CD4-positive, alpha-beta T cell treated with Interferon gamma for 1 hour (primary cell): ENCODE measurements at regions not wholly inside any gene's neighbourhood (a gene's known extent, or its start where the extent isn't known, plus 50 kb on each side); places are given as distances from the start of the nearest gene placed in this dataset.
A peak's percentile ranks its signal among the peaks of the same experiment; 100 is the strongest.

ENCODE experiments used
- DNase-seq: peaks from one replicate; pipeline ENCODE4 v3.0.0-alpha.2; 2020

GRCh38 chr20:20877079-20877478, 164.6 kb upstream of the RALGAPA2 start:
- DNase-seq = no peak

- no peak for DNase-seq
Measured at GRCh38 chr20:20875716-20876115, 163.3 kb upstream of the RALGAPA2 start.

DNA sequence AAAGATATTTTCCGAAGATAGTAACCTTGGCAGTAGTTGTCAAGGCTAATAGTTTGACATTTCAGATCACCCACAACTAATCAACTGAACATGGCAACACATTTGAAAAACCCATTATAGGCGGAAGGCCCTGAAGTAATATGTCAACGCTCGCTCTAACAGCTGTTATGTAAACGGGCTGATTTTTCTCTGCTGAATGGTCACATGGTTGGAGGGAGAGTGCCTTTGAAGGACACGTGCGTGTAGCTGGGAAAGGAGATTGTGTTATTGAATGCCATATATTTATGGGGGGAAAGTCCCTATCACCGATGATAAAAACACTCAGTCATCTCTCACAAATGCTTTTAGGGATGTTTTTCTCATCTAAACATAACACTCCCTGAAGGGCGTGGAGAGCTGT, 160.0 kb upstream of the RALGAPA2 start:
- no peak for DNase-seq

DNA sequence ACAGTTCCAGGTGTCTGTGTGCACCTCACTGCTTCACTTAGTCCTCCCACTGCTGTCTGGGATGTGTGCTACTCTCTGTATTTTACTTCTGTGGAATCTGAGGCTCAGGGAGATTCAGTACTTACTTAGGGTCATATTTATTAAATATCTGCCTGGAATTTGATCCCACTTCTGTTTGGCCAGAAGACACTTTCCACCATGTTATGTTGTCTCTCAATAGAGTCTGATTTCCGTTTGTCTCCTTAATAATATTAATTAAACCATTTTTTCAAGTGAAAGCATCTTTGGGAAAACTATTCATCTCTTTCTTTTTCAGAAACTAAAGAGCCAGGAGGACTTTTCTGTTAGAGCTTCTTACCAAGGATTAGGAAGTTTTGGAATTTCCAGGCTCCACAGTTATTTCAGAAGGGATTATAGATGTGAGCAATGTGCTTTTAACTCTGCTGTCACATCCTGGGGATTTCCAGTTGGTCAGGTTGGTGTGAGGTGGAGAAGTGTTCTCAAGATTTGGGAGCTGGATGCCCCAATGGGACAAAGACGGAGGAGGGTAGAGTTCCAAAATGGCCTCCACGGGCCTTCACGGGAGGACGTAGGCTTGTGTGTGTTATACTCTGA, 156.8 kb upstream of the RALGAPA2 start:
- DNase-seq = no peak

- DNase-seq = no peak
Measured at GRCh38 chr20:20864351-20865096, 152.1 kb upstream of the RALGAPA2 start.

GRCh38 chr20:20860078-20860806, 147.8 kb upstream of the RALGAPA2 start:
- peak; percentile 55 for DNase-seq

DNA sequence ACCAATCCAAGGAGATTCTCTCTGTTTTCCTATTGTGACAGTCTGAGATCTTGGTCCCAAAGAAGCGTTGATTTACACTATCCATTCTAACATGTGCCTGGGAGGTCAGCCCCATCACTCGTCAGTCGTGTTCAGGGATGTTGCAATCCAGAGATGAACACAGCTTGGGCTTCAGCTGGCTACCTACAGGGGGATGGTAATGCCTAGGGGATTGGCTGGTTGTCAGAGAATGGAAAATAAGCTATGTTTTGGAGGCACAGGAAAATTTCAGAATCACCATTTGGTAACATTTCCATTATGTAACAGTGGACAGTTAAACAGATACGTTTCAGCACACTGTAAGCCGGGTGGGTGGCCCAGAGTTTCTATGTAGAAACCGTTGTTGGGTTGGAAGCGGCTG, 147.1 kb upstream of the RALGAPA2 start:
- DNase-seq = no peak

DNA sequence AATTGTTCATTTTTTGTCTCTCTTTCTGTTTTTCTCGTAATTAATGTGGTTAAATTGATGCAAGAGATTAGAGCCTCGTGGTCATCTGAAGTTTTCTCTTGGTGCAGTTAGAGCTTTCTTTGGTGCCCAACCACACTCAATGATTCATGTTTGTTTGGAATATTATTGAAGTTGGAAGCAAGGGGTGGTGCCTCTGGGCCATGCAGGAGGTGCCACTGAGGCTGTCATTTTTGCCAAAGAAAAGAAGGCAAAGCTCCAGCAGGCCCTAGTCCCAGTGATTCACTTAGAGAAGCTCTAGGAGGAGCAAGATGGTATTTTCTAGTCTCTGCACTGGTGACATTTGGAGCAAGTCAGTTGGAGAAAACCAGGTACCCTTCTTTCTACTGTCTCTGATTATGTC, 144.5 kb upstream of the RALGAPA2 start:
- no peak for DNase-seq

DNA sequence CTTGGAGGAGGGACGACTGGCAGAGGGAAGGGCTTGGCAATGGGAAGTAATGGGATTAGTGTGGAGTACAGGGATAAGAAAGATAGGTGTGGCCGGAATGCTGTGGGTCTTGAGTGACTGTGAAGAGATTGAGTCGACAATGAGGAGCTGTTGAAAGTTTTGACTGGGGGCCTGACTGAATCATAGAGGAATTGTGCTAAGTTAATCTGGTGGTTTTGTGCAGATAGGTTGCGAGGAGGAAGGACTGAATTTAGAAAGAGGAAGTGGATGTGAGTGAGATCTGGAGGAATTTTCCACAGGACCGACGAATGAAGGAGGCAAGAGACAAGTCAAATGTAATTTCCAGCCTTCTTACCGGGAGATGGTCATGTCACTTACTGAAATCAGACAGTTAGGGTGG, 143.9 kb upstream of the RALGAPA2 start:
- no peak for DNase-seq

DNA sequence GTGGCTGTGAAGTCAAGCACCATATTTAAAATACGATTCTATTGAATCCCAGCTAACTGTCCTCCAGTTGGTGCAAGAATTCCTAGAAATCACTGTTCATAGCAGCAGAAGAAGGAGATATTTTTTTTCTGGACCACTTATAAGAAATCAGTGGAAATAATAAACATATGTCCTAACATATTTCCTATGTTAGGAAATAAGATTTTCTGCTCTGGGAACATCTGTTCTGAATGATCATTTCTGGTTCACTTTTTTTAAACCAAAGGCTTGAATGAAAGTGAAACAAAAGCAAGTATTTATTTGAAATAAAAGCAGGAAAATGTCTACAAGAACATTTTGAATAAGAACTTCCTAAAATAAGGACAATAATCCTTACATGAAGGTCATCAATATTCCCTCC, 138.9 kb upstream of the RALGAPA2 start:
- DNase-seq = no peak

- no peak for DNase-seq
Measured at GRCh38 chr20:20850407-20850806, 138.0 kb upstream of the RALGAPA2 start.

GRCh38 chr20:20849161-20849560, 136.7 kb upstream of the RALGAPA2 start:
- DNase-seq = no peak

GRCh38 chr20:20847814-20848213, 135.4 kb upstream of the RALGAPA2 start:
- no peak for DNase-seq

DNA sequence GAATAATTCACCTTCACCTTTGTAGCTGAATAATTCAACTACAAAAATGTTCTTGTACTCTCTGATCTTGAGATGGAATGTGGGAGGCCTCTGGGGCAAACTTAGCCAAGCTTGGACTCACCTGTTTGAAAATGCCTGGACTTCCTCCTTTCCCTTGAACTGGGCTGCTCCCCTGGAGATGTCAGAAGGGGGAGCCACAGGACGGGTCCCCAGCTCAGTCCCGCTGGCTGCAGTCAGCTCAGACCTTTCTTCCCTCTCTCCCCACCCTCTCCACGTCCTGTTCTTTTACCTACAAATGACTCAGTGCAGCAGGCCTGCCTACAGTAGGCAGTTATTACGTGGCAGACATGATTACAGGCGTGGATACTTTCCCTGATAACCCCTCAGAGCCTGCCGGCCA, 131.5 kb upstream of the RALGAPA2 start:
- no peak for DNase-seq

- DNase-seq = no peak
Measured at GRCh38 chr20:20839771-20840170, 127.3 kb upstream of the RALGAPA2 start.

DNA sequence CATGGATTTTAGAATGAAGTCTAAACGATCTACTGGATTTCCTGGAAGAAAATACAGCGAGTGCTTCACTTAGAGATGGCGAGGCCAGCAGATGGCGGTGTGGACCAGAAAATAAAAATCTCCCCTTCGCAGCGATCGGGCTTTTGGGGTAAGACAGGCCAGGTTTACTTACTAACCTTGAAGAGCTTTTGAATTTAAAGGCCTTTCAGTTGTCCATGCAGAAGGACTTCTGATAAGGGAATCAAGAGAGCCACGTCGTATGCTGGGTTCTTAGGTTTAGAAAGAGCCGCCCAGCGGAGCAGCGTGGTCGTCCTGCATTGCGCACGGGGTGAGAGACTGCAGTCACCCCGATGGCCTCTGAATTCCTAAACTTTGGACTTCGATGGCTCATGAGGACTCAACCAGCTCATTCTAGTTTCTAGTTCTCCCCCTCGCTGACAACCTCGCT, 125.2 kb upstream of the RALGAPA2 start:
- no peak for DNase-seq

DNA sequence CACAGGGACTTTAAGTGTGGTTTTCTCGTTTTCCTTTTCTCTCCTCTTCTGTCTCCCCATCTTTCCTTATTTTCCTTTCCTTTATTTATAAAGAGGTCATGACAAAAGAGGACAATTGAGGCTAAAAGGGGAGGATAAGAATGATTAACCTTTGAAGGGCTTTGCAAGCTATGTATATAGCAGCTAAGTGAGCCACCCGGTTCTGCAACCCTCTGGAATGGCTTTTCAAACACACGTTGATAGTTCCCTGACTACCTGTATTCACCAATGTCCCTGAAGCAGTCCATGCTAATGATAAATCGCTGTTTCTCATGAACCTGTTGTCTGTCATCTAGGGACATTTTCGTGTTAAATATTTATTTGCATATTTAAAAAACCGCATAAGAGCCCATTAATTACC, 124.4 kb upstream of the RALGAPA2 start:
- DNase-seq = no peak

- DNase-seq = no peak
Measured at GRCh38 chr20:20835897-20836296, 123.5 kb upstream of the RALGAPA2 start.

DNA sequence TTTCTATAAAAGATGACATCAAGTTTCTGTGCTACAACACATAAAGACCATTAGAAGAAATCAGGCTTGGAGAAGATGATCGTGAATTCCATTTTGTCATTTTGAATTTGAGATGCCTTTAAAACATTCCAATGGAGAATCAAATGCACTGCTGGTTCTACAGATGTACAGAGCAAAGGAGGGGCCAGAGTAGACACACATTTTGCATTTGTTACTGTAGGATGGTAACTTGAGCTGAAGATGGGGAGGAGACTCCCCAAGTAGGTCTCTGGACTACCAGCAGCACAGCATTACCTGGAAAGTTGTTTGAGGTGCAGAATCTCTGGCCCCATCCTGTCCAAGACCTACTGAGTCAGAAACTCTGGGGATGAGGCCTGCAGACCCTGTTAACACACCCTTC, 121.6 kb upstream of the RALGAPA2 start:
- no peak for DNase-seq

DNA sequence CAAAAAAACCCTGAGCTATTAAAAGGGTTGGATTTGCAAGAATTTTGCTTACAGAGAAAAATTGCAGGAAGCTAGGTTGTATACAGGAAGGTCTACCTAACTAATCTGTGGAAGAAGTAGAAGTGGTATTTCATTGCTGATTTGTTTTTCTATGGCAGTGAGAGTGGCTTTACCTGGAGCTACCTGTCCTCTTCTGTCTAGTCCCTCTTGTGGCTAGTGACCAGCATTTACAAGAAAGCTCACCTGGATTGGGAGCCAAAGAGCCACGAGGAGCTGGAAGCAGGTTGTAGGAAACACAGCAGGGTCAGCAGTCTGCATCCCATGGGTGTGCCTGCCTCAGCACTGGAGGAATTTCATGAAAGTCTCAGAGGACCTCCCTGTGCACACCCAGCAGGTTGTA, 120.3 kb upstream of the RALGAPA2 start:
- no peak for DNase-seq

DNA sequence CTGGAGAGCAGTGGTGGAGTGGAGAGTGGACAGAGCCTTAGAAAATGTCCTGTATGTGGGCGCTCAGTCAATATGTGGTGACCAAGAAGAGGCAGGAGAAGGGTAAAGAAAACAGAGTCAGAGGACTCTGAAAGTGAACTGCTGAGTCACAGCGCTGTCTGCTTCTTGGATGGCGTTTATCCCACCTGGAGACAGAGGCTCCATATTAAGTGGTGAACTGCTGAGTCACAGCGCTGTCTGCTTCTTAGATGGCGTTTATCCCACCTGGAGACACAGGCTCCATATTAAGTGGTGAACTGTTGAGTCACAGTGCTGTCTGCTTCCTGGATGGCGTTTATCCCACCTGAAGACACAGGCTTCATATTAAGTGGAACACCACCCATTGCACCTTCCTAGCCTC, 119.3 kb upstream of the RALGAPA2 start:
- no peak for DNase-seq

DNA sequence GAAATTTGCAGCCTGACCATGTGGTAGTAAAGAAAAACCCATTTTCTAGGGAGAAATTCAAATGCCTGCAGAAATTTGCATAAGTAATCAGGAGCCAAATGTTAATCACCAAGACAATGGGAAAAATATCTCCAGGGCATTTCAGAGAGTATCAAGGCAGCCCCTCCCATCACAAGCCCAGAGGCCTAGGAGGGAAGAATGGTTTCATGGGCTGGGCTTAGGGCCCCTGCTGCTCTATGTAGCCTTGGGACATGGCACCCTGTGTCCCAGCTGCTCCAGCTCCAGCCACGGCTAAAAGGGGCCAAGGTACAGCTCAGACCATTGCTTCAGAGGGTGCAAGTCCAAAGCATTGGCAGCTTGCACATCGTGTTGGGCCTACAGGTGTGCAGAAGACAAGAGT, 117.2 kb upstream of the RALGAPA2 start:
- no peak for DNase-seq

DNA sequence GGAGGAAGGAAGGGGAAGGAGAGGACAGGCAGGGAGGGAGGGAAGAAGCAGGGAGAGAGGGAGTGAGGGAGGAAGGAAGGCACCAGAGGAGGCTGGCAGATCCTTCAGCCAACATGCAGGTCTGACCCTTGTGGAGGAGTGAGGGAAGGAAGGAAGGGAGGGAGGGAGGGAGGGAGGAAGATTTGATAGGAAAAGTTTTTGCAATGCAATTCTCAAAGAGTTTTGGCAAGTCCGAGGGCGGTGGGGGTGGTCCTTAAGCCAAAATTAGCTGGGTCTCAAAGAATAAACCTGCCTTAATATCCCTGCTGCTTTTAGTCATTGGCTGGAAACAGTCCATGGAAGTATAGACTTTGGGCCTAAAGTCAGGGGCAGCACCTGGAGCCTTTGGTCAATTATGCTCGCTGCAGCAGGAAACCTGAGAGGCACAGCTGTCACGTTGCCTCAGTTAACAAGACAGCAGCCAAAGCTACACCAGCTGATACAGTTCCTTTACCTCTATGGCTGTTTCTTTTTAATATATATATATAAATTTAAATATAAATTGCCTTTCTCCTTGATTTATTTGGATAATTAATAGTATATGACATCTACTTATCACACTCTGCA, 115.7 kb upstream of the RALGAPA2 start:
- no peak for DNase-seq
